ENCODE measurements at regions not wholly inside any gene's neighbourhood (a gene's known extent, or its start where the extent isn't known, plus 50 kb on each side); places are given as distances from the start of the nearest gene placed in this dataset.

DNA sequence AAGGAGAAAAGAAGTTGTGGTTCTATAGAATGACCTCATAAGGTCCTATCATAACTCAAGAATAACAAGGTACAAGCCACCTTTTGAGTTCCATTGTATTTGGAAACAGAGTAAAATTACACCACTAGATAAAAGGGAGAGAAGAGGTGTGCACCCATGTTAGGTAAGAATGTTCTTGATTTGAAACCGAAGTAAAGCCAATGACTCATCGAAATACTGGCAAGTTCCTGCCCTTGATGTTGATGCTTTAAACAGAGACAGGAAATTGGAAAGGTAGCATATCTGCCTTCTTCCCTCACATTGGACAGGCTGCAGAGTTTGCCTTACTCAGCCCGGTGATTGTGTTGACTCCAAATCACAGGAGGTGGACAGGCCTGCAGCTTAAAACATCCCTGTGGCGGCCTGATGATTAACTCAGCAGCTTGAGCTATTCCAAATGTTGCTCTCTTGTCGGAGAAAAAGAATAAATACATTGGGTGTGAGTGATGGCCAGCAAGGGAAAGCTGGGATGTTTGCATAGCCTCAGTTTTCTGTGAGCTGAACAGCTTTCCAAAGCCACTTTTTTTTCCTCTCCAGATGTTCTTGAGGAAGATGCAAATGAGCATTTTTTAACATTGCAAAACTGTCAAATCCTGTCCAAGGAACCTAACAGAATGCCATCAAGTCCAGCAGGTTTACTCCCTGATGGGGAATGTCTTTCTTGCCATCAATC is 321.1 kb downstream of the NKX6-1 start:
- Histone ChIP-seq H3K36me3 (replicated peaks; ENCODE audit: low read depth, low read length) (no peaks in the 10 kb centered on the region), H2AFZ (ENCODE audit: low read depth, low read length) (no peak overlapping the region), H3K4me1 (ENCODE audit: low read length) (peaks cover 13% of the 10 kb centered on the region), H3K9ac (ENCODE audit: low read length) (no peak overlapping the region), H3K27ac (ENCODE audit: low read length) (no peak overlapping the region), H3K9me3 (ENCODE audit: insufficient read depth, low read length) (no peaks in the 10 kb centered on the region), H3K79me2 (ENCODE audit: low read length) (no peaks in the 10 kb centered on the region), H3K4me3 (ENCODE audit: low read length) (no peak overlapping the region), H4K20me1 (ENCODE audit: insufficient read depth, low read length) (no peaks in the 10 kb centered on the region), H3K4me2 (ENCODE audit: low read length) (no peak overlapping the region), H3K27me3 (ENCODE audit: low read depth, low read length) (no peaks in the 10 kb centered on the region)
- TF ChIP-seq, protein P1, sequence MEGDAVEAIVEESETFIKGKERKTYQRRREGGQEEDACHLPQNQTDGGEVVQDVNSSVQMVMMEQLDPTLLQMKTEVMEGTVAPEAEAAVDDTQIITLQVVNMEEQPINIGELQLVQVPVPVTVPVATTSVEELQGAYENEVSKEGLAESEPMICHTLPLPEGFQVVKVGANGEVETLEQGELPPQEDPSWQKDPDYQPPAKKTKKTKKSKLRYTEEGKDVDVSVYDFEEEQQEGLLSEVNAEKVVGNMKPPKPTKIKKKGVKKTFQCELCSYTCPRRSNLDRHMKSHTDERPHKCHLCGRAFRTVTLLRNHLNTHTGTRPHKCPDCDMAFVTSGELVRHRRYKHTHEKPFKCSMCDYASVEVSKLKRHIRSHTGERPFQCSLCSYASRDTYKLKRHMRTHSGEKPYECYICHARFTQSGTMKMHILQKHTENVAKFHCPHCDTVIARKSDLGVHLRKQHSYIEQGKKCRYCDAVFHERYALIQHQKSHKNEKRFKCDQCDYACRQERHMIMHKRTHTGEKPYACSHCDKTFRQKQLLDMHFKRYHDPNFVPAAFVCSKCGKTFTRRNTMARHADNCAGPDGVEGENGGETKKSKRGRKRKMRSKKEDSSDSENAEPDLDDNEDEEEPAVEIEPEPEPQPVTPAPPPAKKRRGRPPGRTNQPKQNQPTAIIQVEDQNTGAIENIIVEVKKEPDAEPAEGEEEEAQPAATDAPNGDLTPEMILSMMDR (IDR thresholded peaks at IDR 0.05; ENCODE audit: low read depth, low read length): no peak
- TF ChIP-seq EZH2phosphoT487 (IDR thresholded peaks at IDR 0.05; ENCODE audit: low read depth): no peak

DNA sequence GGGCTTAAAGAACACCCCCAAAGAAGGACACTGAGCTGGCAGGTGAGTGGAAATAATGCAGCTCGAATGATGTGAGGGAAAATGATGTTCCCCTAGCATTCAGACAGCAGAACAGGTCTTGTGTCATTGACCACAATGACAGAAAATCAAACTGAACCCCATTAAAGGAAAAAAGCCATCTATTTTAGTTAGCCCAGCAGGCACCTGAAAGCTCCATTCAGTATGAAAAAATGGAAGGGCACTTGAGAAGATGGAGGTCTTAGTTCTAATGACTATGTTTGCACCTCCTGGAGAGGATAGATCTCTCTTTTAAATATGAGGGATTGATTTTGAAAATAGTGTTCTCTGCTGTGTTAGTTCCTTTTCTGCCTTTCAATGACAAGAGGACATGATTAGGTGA is 323.1 kb downstream of the NKX6-1 start:
- no peak overlapping the region for H3K9ac ChIP-seq (ENCODE audit: low read length)
- H3K36me3 ChIP-seq (replicated peaks; ENCODE audit: low read depth, low read length): no peaks in the 10 kb centered on the region
- H3K9me3 ChIP-seq (ENCODE audit: insufficient read depth, low read length): no peaks in the 10 kb centered on the region
- H3K27me3 ChIP-seq (ENCODE audit: low read depth, low read length): no peaks in the 10 kb centered on the region
- no peak overlapping the region for H2AFZ ChIP-seq (ENCODE audit: low read depth, low read length)
- no peaks in the 10 kb centered on the region for H3K79me2 ChIP-seq (ENCODE audit: low read length)
- no peak overlapping the region for H3K4me3 ChIP-seq (ENCODE audit: low read length)
- peaks cover 13% of the 10 kb centered on the region for H3K4me1 ChIP-seq (ENCODE audit: low read length)
- no peaks in the 10 kb centered on the region for H4K20me1 ChIP-seq (ENCODE audit: insufficient read depth, low read length)
- no peak overlapping the region for H3K27ac ChIP-seq (ENCODE audit: low read length)
- H3K4me2 ChIP-seq (ENCODE audit: low read length): no peak overlapping the region
- TF ChIP-seq EZH2phosphoT487 (IDR thresholded peaks at IDR 0.05; ENCODE audit: low read depth): no peak
- TF ChIP-seq, protein P1 (IDR thresholded peaks at IDR 0.05; ENCODE audit: low read depth, low read length): no peak

DNA sequence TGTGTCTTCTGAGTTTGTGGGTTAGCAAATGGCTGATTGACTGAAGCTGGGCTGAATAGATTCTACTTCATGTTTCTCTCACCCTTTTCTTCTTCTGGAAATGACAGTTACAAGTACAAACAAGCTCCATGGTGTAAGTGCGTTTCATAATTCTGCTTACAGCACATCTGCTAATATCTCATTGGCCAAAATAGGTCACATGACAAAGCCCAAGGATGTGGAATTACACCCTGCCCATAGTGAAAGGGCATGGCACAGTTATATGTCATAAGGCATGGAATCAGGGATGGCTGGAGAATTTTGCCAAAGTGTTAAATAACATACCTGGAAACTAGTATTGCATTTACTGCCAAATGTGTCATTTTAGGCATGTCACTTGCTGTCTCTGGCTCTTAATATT is 327.2 kb downstream of the NKX6-1 start:
- H4K20me1 ChIP-seq (ENCODE audit: insufficient read depth, low read length): no peaks in the 10 kb centered on the region
- no peaks in the 10 kb centered on the region for H3K4me1 ChIP-seq (ENCODE audit: low read length)
- H3K9me3 ChIP-seq (ENCODE audit: insufficient read depth, low read length): no peaks in the 10 kb centered on the region
- TF ChIP-seq EZH2phosphoT487 (IDR thresholded peaks at IDR 0.05; ENCODE audit: low read depth): no peak
- TF ChIP-seq, protein P1 (IDR thresholded peaks at IDR 0.05; ENCODE audit: low read depth, low read length): no peak
- no peaks in the 10 kb centered on the region for H3K79me2 ChIP-seq (ENCODE audit: low read length)
- no peak overlapping the region for H2AFZ ChIP-seq (ENCODE audit: low read depth, low read length)
- no peaks in the 10 kb centered on the region for H3K27me3 ChIP-seq (ENCODE audit: low read depth, low read length)
- H3K36me3 ChIP-seq (replicated peaks; ENCODE audit: low read depth, low read length): no peaks in the 10 kb centered on the region
- H3K27ac ChIP-seq (ENCODE audit: low read length): no peak overlapping the region
- no peak overlapping the region for H3K9ac ChIP-seq (ENCODE audit: low read length)
- H3K4me3 ChIP-seq (ENCODE audit: low read length): no peak overlapping the region
- H3K4me2 ChIP-seq (ENCODE audit: low read length): no peak overlapping the region

DNA sequence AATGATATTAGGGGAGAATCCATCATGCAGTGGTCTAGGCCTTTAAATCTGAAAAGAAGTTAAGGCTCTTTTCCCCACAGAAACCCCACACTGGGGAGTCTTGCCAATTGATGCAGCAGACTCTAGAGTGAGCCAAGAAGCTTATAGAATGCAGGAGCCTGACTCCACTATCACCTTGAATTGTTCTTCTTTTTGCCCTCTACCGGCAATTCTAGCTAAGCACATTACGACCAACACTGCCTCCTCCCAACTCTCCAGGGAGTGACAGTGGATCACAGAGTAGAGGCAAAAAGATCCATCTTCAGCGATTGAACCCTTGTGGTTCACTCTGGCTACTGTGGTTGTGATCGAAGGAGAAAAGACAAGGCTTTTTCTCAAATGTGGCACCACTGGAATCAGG is 331.5 kb downstream of the NKX6-1 start:
- H3K9ac ChIP-seq (ENCODE audit: low read length): no peak overlapping the region
- no peaks in the 10 kb centered on the region for H4K20me1 ChIP-seq (ENCODE audit: insufficient read depth, low read length)
- H3K4me1 ChIP-seq (ENCODE audit: low read length): no peaks in the 10 kb centered on the region
- H3K27me3 ChIP-seq (ENCODE audit: low read depth, low read length): peaks cover under 1% of the 10 kb centered on the region; the same call in 1 of the 2 replicates
- no peak overlapping the region for H3K4me3 ChIP-seq (ENCODE audit: low read length)
- H3K9me3 ChIP-seq (ENCODE audit: insufficient read depth, low read length): no peaks in the 10 kb centered on the region
- no peak overlapping the region for H2AFZ ChIP-seq (ENCODE audit: low read depth, low read length)
- H3K79me2 ChIP-seq (ENCODE audit: low read length): no peaks in the 10 kb centered on the region
- no peak overlapping the region for H3K4me2 ChIP-seq (ENCODE audit: low read length)
- H3K27ac ChIP-seq (ENCODE audit: low read length): no peak overlapping the region
- no peaks in the 10 kb centered on the region for H3K36me3 ChIP-seq (replicated peaks; ENCODE audit: low read depth, low read length)
- no peak for TF ChIP-seq EZH2phosphoT487 (IDR thresholded peaks at IDR 0.05; ENCODE audit: low read depth)
- TF ChIP-seq, protein P1 (IDR thresholded peaks at IDR 0.05; ENCODE audit: low read depth, low read length): no peak

All from OCI-LY3 (cell line).